Trophoblast cell (in vitro differentiated cells and primary cell): ENCODE measurements at regions not wholly inside any gene's neighbourhood (a gene's known extent, or its start where the extent isn't known, plus 50 kb on each side); places are given as distances from the start of the nearest gene placed in this dataset.
"Not testable (repeated sequence)": the region's sequence is repeated elsewhere in the genome, so short reads cannot be mapped to it uniquely, and the experiment has no call there.

ENCODE experiments used
- DNase-seq, 2 donors: peaks; one replicate each; pipeline ENCODE4 v3.0.0-alpha.2; 2016
- H2AFZ ChIP-seq: 2 replicates; pipeline ENCODE4 v1.6.1; 2013; ENCODE audit warnings: low read length, moderate library complexity, mild to moderate bottlenecking; ENCODE audit not compliant: insufficient read depth, poor library complexity
- H2AK5ac ChIP-seq: 2 replicates; pipeline ENCODE4 v1.6.1; 2013; ENCODE audit warnings: mild to moderate bottlenecking, low read length
- H2BK120ac ChIP-seq: 2 replicates; pipeline ENCODE4 v1.6.1; 2013; ENCODE audit warnings: low read length, mild to moderate bottlenecking, moderate library complexity; ENCODE audit not compliant: insufficient read depth, poor library complexity
- H2BK12ac ChIP-seq: 2 replicates; pipeline ENCODE4 v1.6.1; 2013; ENCODE audit warnings: mild to moderate bottlenecking, low read length, moderate library complexity
- H2BK5ac ChIP-seq: 2 replicates; pipeline ENCODE4 v1.6.1; 2013; ENCODE audit warnings: low read length, low read depth, moderate library complexity, mild to moderate bottlenecking; ENCODE audit not compliant: poor library complexity
- H3K14ac ChIP-seq: 2 replicates; pipeline ENCODE4 v1.6.1; 2013; ENCODE audit warnings: mild to moderate bottlenecking, low read length
- H3K18ac ChIP-seq: 2 replicates; pipeline ENCODE4 v1.6.1; 2013; ENCODE audit warnings: mild to moderate bottlenecking, low read length
- H3K23ac ChIP-seq: 2 replicates; pipeline ENCODE4 v1.6.1; 2013; ENCODE audit warnings: low read length
- H3K27ac ChIP-seq: 2 replicates; pipeline ENCODE4 v1.5.1; 2013; ENCODE audit warnings: low read depth, mild to moderate bottlenecking, inconsistent platforms, low read length, moderate library complexity
- H3K27me3 ChIP-seq: 2 replicates; pipeline ENCODE4 v1.6.1; 2013; ENCODE audit warnings: inconsistent platforms, mild to moderate bottlenecking, low read length, moderate library complexity; ENCODE audit not compliant: insufficient read depth
- H3K36me3 ChIP-seq, 2 experiments: 1 replicate in 1 of 2; 2 replicates in 1 of 2; pipeline ENCODE4 v1.6.1; 2013; ENCODE audit warnings: low read length in 2 of 2, mild to moderate bottlenecking in 2 of 2, moderate library complexity in 1 of 2; ENCODE audit not compliant: insufficient read depth in 2 of 2, control insufficient read depth in 1 of 2
- H3K4ac ChIP-seq: 2 replicates; pipeline ENCODE4 v1.6.1; 2013; ENCODE audit warnings: low read depth, mild to moderate bottlenecking, low read length, moderate library complexity
- H3K4me1 ChIP-seq, 2 experiments: 1 replicate in 1 of 2; 2 replicates in 1 of 2; pipeline ENCODE4 v1.6.1; 2013; ENCODE audit warnings: low read length in 2 of 2, mild to moderate bottlenecking in 2 of 2, moderate library complexity in 1 of 2; ENCODE audit not compliant: insufficient read depth in 2 of 2, control insufficient read depth in 1 of 2
- H3K4me2 ChIP-seq: 2 replicates; pipeline ENCODE4 v1.6.1; 2013; ENCODE audit warnings: inconsistent platforms, mild to moderate bottlenecking, low read length, moderate library complexity
- H3K4me3 ChIP-seq: 2 replicates; pipeline ENCODE4 v1.5.1; 2013; ENCODE audit warnings: mild to moderate bottlenecking, low read depth, low read length, inconsistent platforms
- H3K79me1 ChIP-seq: one replicate; pipeline ENCODE4 v1.6.1; 2013; ENCODE audit warnings: low read length
- H3K79me2 ChIP-seq: 2 replicates; pipeline ENCODE4 v1.6.1; 2013; ENCODE audit warnings: low read length, mild to moderate bottlenecking; ENCODE audit not compliant: control insufficient read depth, insufficient read depth, poor library complexity
- H3K9ac ChIP-seq: 2 replicates; pipeline ENCODE4 v1.6.1; 2013; ENCODE audit warnings: mild to moderate bottlenecking, low read length
- H3K9me3 ChIP-seq: 2 replicates; pipeline ENCODE4 v1.6.1; 2013; ENCODE audit warnings: low read depth, mild to moderate bottlenecking, control low read depth, inconsistent platforms, low read length; ENCODE audit not compliant: insufficient read depth
- H4K12ac ChIP-seq: 2 replicates; pipeline ENCODE4 v1.6.1; 2013; ENCODE audit warnings: low read depth, mild to moderate bottlenecking, low read length, moderate library complexity
- H4K8ac ChIP-seq: 2 replicates; pipeline ENCODE4 v1.6.1; 2013; ENCODE audit warnings: low read depth, mild to moderate bottlenecking, low read length, moderate library complexity
- H4K91ac ChIP-seq: one replicate; pipeline ENCODE4 v1.6.1; 2013; ENCODE audit warnings: low read depth, mild to moderate bottlenecking, low read length, moderate library complexity
- WGBS: extraction: QIAGEN DNeasy Blood & Tissue Kit; methylation state at CpG from one replicate; pipeline ENCODE4 v1.1.7; 2013; ENCODE audit warnings: missing lambda C conversion rate; ENCODE audit not compliant: insufficient read length, insufficient coverage; ENCODE audit errors: extremely low coverage; 5-methylcytosine and 5-hydroxymethylcytosine counted together

- not testable (repeated sequence) for H3K4me3 ChIP-seq, H3K36me3 ChIP-seq, H3K4me2 ChIP-seq, H2AK5ac ChIP-seq, H4K8ac ChIP-seq, H3K79me1 ChIP-seq, H3K18ac ChIP-seq, H3K27me3 ChIP-seq, H3K9me3 ChIP-seq, H2BK12ac ChIP-seq, H3K14ac ChIP-seq, H3K4ac ChIP-seq, H4K91ac ChIP-seq, H3K79me2 ChIP-seq, H2BK120ac ChIP-seq, H2BK5ac ChIP-seq, H3K9ac ChIP-seq, H2AFZ ChIP-seq, H3K23ac ChIP-seq, H3K27ac ChIP-seq, H3K4me1 ChIP-seq, DNase-seq, H4K12ac ChIP-seq
- no CpG with 5 or more reads among the region's 2 CpGs for WGBS
Measured at GRCh38 chr7:137107802-137108201, 235.7 kb downstream of the PTN start.

GRCh38 chr7:137103526-137103925, 235.1 kb downstream of the CHRM2 start:
- H2AK5ac ChIP-seq, H2AFZ ChIP-seq, H3K4me1 ChIP-seq, H2BK12ac ChIP-seq, H3K9me3 ChIP-seq, H3K79me1 ChIP-seq, H2BK5ac ChIP-seq, H3K79me2 ChIP-seq, H3K18ac ChIP-seq, H4K91ac ChIP-seq, H3K14ac ChIP-seq, H2BK120ac ChIP-seq, H3K4me3 ChIP-seq, H3K9ac ChIP-seq, H3K4me2 ChIP-seq, H4K12ac ChIP-seq, H3K27ac ChIP-seq, H3K23ac ChIP-seq, H3K36me3 ChIP-seq, H3K27me3 ChIP-seq, H3K4ac ChIP-seq, DNase-seq, H4K8ac ChIP-seq: not testable (repeated sequence)
- no CpG with 5 or more reads among the region's 8 CpGs for WGBS

GRCh38 chr7:137097111-137097510, 228.7 kb downstream of the CHRM2 start:
- H4K12ac ChIP-seq: no peak overlapping the region
- no peak overlapping the region for H3K23ac ChIP-seq
- H2BK120ac ChIP-seq: no peak overlapping the region
- H3K4me2 ChIP-seq: no peak overlapping the region
- no peaks in the 10 kb centered on the region for H3K36me3 ChIP-seq
- H2AK5ac ChIP-seq: no peak overlapping the region
- no peak overlapping the region for H3K18ac ChIP-seq
- H2AFZ ChIP-seq: no peak overlapping the region
- no peaks in the 10 kb centered on the region for H3K4me1 ChIP-seq
- H3K79me1 ChIP-seq: no peaks in the 10 kb centered on the region
- DNase-seq: no peak
- no peak overlapping the region for H2BK12ac ChIP-seq
- H3K9ac ChIP-seq: no peak overlapping the region
- no peak overlapping the region for H2BK5ac ChIP-seq
- H4K91ac ChIP-seq: no peak overlapping the region
- no peak overlapping the region for H3K4ac ChIP-seq
- no CpG with 5 or more reads among the region's 1 CpG for WGBS
- no peaks in the 10 kb centered on the region for H3K79me2 ChIP-seq
- H3K27me3 ChIP-seq: no peaks in the 10 kb centered on the region
- no peak overlapping the region for H3K27ac ChIP-seq
- no peak overlapping the region for H3K4me3 ChIP-seq
- no peak overlapping the region for H4K8ac ChIP-seq
- no peak overlapping the region for H3K14ac ChIP-seq
- H3K9me3 ChIP-seq: no peaks in the 10 kb centered on the region

GRCh38 chr7:137096607-137097006, 228.2 kb downstream of the CHRM2 start:
- no peak overlapping the region for H2AK5ac ChIP-seq
- no peak overlapping the region for H3K14ac ChIP-seq
- H2BK5ac ChIP-seq: no peak overlapping the region
- no peak overlapping the region for H4K12ac ChIP-seq
- H2BK12ac ChIP-seq: no peak overlapping the region
- no peak overlapping the region for H3K4ac ChIP-seq
- H4K91ac ChIP-seq: no peak overlapping the region
- H3K4me1 ChIP-seq: no peaks in the 10 kb centered on the region
- H3K27ac ChIP-seq: no peak overlapping the region
- no peaks in the 10 kb centered on the region for H3K9me3 ChIP-seq
- no peak overlapping the region for H3K18ac ChIP-seq
- no peak overlapping the region for H4K8ac ChIP-seq
- DNase-seq: no peak
- no peaks in the 10 kb centered on the region for H3K27me3 ChIP-seq
- H2AFZ ChIP-seq: no peak overlapping the region
- no peaks in the 10 kb centered on the region for H3K79me1 ChIP-seq
- no peak overlapping the region for H3K4me3 ChIP-seq
- WGBS: no CpG with 5 or more reads among the region's 2 CpGs
- H3K4me2 ChIP-seq: no peak overlapping the region
- H3K79me2 ChIP-seq: no peaks in the 10 kb centered on the region
- H3K9ac ChIP-seq: no peak overlapping the region
- no peak overlapping the region for H3K23ac ChIP-seq
- no peak overlapping the region for H2BK120ac ChIP-seq
- H3K36me3 ChIP-seq: no peaks in the 10 kb centered on the region
